Endothelial cell (in vitro differentiated cells): ENCODE measurements at regions not wholly inside any gene's neighbourhood (a gene's known extent, or its start where the extent isn't known, plus 50 kb on each side); places are given as distances from the start of the nearest gene placed in this dataset.

Experiments used
- DNase-seq: peaks from one replicate; pipeline ENCODE4 v3.0.0; 2021; ENCODE audit warnings: low spot score
- H3K27ac Mint-ChIP-seq: one replicate; pipeline ENCODE4 v1.8.0; 2021; ENCODE audit warnings: mixed read lengths, inconsistent platforms; ENCODE audit not compliant: unreplicated experiment
- H3K27me3 Mint-ChIP-seq: one replicate; pipeline ENCODE4 v1.8.0; 2021; ENCODE audit warnings: mild to moderate bottlenecking, moderate library complexity, mixed read lengths, inconsistent platforms; ENCODE audit not compliant: unreplicated experiment
- H3K36me3 Mint-ChIP-seq: one replicate; pipeline ENCODE4 v1.8.0; 2021; ENCODE audit warnings: mild to moderate bottlenecking, low read depth, mixed read lengths, inconsistent platforms; ENCODE audit not compliant: unreplicated experiment
- H3K4me1 Mint-ChIP-seq: one replicate; pipeline ENCODE4 v1.8.0; 2021; ENCODE audit warnings: mild to moderate bottlenecking, mixed read lengths, inconsistent platforms; ENCODE audit not compliant: unreplicated experiment
- H3K4me3 Mint-ChIP-seq: one replicate; pipeline ENCODE4 v1.8.0; 2021; ENCODE audit warnings: mild to moderate bottlenecking, mixed read lengths, inconsistent platforms; ENCODE audit not compliant: unreplicated experiment
- H3K9me3 Mint-ChIP-seq: one replicate; pipeline ENCODE4 v1.8.0; 2021; ENCODE audit warnings: mixed read lengths, inconsistent platforms; ENCODE audit not compliant: unreplicated experiment
- TF ChIP-seq, protein P1 (sequence below): fragments of 200-600 bp; sonication (generic); IDR thresholded peaks from one replicate; pipeline ENCODE4 v1.5.0; 2021; ENCODE audit warnings: antibody characterized with exemption; ENCODE audit not compliant: unreplicated experiment

DNA sequence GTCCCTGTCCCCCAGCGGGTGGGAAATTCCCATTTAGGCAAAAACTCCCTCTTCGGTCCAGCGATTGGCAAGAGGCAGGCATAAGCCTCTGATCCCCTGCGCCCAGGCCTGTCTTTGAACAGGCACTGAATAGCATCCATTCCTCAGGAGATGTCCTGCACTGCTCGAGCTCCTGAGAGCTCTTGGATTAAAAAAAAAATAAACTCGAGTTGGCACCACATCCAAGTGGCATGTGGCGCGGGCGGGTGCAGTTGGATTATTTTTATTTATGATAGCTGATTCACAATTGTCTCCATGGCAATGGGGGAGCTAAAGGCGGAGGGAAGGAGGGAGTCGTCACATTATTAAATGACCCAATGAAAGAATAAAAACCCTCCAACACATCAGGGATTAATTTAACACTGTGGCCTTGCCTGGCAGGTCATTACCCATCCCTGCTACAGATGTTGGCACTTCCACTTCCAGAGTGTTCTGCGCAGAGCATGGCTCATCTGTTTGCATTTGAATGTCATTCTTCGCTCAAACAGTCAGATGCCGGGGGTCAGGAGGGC is 207.2 kb downstream of the AACS start:
- Mint-ChIP-seq H3K4me1 (no peaks in the 10 kb centered on the region), H3K4me3 (no peak overlapping the region), H3K27ac (no peak overlapping the region), H3K36me3 (no peaks in the 10 kb centered on the region), H3K27me3 (peaks cover 4% of the 10 kb centered on the region), H3K9me3 (no peaks in the 10 kb centered on the region)
- TF ChIP-seq, protein P1, sequence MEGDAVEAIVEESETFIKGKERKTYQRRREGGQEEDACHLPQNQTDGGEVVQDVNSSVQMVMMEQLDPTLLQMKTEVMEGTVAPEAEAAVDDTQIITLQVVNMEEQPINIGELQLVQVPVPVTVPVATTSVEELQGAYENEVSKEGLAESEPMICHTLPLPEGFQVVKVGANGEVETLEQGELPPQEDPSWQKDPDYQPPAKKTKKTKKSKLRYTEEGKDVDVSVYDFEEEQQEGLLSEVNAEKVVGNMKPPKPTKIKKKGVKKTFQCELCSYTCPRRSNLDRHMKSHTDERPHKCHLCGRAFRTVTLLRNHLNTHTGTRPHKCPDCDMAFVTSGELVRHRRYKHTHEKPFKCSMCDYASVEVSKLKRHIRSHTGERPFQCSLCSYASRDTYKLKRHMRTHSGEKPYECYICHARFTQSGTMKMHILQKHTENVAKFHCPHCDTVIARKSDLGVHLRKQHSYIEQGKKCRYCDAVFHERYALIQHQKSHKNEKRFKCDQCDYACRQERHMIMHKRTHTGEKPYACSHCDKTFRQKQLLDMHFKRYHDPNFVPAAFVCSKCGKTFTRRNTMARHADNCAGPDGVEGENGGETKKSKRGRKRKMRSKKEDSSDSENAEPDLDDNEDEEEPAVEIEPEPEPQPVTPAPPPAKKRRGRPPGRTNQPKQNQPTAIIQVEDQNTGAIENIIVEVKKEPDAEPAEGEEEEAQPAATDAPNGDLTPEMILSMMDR: no peak
- no peak for DNase-seq

DNA sequence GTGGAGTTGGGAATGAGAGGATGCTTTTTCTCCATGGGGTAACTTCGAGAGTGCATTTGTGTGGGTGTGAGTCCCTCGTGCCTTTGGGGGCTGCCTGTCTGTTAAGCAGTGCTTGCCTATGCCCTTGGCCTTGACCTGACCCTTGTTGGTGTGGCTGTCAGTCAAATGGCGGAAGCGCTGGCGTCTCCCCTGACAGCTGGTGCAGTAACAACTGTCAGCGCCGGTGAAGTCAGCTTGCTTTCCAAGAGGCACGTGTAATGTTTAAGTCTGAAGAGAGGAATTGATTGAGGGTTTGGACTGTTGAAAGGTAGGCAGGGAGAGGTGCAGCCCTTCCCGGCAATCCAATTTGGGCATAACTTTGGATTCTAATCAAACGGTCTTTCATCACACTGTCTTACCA is 211.3 kb downstream of the AACS start:
- H3K9me3 Mint-ChIP-seq: no peaks in the 10 kb centered on the region
- TF ChIP-seq, protein P1: no peak
- H3K27me3 Mint-ChIP-seq: peaks cover 5% of the 10 kb centered on the region

DNA sequence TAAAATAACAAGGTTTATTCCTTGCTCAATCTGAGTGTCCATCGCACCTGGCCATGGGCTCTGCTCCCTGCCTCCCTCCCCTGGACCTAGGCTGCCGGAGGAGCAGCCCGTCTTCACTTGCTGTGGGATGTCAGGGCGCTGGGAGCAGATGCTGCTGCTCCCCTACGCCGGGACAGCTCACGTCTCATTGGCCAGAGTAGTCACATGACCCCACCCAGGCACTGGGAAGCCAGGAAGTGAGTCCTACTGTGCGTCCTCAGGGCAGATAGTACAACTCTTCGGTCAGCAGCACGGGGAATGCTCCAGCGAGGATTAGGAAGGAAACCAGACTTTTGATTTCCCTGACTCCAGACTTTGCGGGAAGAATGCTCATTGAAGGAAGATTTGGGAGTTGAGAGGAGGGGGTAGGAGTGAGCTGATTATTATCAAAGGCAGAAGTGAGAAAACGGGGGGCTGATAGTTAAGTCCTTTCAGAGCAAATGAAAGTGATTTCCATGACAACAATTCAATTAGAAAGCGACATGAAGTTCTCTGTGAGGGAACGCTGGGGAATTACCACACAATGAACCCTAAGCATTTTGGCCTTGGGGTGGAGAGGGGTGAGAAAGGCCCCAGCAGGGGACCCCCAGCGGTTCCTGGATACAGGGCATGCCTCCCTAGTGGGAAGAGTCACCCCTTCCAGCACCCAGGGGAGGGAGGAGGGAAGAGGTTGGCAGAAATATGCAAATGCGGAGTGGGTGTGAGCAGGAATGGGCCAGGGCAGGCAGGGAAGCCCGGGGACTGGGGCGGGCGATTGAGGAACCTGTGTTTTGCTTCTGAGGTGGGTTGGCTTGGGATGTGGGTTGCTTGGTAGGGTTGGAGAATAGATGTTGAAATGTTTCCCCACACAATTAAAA is 215.5 kb downstream of the AACS start:
- Mint-ChIP-seq H3K27me3 (peaks cover 3% of the 10 kb centered on the region), H3K4me3 (peak overlapping the region; percentile 3), H3K4me1 (no peaks in the 10 kb centered on the region), H3K36me3 (no peaks in the 10 kb centered on the region), H3K9me3 (no peaks in the 10 kb centered on the region), H3K27ac (no peak overlapping the region)
- peak; percentile 36 for DNase-seq
- TF ChIP-seq, protein P1: no peak

More for the DNA sequence above, 211.3 kb downstream of the AACS start:
- Mint-ChIP-seq H3K4me1 (no peaks in the 10 kb centered on the region), H3K36me3 (no peaks in the 10 kb centered on the region), H3K4me3 (no peak overlapping the region), H3K27ac (no peak overlapping the region)
- DNase-seq: no peak

DNA sequence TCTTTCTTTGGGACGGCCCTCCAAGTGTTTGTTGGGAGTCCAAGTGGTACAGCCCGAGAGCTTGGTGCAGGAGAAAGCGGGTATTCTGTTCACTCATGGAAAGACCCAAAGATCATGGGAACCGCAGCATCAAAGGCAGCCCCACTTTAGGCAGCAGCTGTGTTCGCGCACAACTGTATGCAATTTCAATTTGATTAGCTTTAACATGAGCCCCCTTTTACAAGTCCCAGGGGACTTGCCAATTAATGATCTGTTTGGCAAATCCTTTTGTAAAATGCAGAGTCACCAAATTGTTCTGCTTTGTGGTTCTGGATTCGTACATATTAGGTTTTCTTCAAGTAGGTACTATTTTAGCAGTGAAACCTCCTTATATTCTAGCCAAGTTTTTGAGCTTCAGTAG is 217.7 kb downstream of the AACS start:
- Mint-ChIP-seq H3K27me3 (peaks cover 1% of the 10 kb centered on the region), H3K4me1 (no peaks in the 10 kb centered on the region), H3K4me3 (no peak overlapping the region), H3K36me3 (no peaks in the 10 kb centered on the region), H3K27ac (no peak overlapping the region), H3K9me3 (no peaks in the 10 kb centered on the region)
- TF ChIP-seq, protein P1: no peak
- DNase-seq: no peak

DNA sequence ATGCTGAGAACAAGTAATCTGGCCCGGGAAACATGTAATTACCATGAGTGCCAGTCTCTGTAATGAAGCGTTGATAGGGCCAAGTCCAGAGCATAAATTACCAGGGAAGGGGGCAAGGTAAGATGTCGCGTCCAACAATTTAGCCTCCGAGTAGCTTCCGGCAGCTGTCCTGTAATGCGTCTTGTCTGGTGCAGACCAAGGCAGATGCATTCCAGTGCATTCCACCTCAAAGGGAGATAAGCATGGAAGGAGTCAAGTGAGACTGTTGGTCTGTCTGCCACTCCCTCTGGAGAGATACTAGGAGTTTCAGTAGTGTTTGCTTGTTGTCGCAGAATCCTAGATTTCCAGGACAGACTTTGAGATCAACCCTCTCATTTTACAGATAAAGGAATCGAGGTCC is 218.3 kb downstream of the AACS start:
- Mint-ChIP-seq H3K27me3 (peaks cover 2% of the 10 kb centered on the region), H3K36me3 (no peaks in the 10 kb centered on the region), H3K4me3 (no peak overlapping the region), H3K27ac (no peak overlapping the region), H3K4me1 (no peaks in the 10 kb centered on the region), H3K9me3 (no peaks in the 10 kb centered on the region)
- no peak for DNase-seq
- TF ChIP-seq, protein P1: no peak
